T-helper 1 cell treated with Interleukin-12 subunit alpha and Interleukin-12 subunit beta and Interleukin-4 antibody, amounts not matched to agents 30 ng/mL and 1 ng/mL, for 36 hours (primary cell): ENCODE measurements at regions not wholly inside any gene's neighbourhood (a gene's known extent, or its start where the extent isn't known, plus 50 kb on each side); places are given as distances from the start of the nearest gene placed in this dataset.

Experiments used
- intact Hi-C: fragments of 100-400 bp; cut with micrococcal nuclease; formaldehyde crosslinking; loops from one replicate; pipeline ENCODE4 v1.15.1; 2024

DNA sequence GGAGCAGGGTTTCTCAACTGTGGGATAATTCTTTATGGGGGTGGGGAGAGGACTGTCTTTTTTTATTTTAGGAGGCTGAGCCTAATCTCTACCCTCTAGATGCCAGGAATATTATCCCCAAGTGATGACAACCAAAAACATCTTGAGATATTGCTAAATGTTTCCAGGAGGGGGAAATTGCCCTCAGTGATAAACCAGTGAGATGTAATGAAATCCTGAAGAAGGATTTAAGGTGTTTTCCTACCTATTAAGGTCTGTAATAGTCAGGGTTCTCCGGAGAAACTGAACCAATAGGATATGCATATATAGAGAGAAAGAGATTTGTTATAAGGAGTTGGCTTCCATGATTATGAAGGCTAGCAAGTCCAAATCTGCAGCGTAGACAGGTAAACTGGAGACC lies 208.3 kb upstream of the MIR17HG start:
- intact Hi-C loops: loop anchor here (10.0 kb wide), 1 partner anchor 176 kb away; no protein-coding TSS in a partner anchor

- intact Hi-C loops: no loop called here
These were observed 205.9 kb upstream of the MIR17HG start for GRCh38 chr13:91141543-91142061.

GRCh38 chr13:91142572-91142971 lies 204.9 kb upstream of the MIR17HG start:
- intact Hi-C loops: no loop called here

DNA sequence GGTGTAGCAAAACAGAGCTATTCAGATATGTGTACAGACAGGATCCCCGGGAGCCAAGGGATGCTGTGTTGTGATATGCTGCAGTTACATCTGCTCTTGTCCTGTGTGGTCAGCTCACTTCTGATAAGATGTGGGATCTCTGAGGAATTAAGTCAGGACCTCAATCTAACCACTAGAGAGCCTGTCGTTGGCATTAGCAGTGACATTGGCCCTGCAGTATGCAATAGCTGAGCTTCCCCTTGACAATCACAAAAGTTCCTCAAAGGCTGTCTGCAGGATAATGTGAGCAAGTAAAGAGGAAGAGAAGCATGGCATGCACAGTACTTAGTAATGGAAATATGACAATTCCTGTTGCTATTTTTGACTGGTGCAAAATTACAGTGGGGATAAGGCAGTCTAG lies 203.4 kb upstream of the MIR17HG start:
- intact Hi-C loops: loop anchor here (2.0 kb wide), 1 partner anchor 23 kb away; no protein-coding TSS in a partner anchor

DNA sequence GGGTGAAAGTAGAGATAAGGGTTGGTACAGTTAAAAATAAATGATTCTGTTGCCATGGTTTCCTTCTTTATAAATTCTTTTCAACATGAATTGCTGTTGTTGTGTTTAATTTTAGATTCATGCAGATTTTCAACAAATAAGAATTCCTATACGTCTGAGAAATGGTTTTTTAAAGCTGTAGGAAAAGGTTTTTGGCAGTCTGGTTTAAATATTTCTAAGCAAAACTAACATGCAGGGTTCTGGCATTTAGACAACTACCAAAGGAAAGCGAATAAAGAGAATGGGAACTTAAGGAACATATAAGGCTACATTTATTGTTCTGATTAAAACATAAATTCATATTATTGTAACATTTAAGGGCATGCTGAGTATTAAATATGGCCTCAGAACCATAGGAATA lies 203.0 kb upstream of the MIR17HG start:
- intact Hi-C loops: loop anchor here (2.0 kb wide), 1 partner anchor 24 kb away; no protein-coding TSS in a partner anchor

- intact Hi-C loops: loop anchor here (2.0 kb wide), 1 partner anchor 25 kb away; no protein-coding TSS in a partner anchor
These were observed 201.8 kb upstream of the MIR17HG start for GRCh38 chr13:91145571-91146205.

DNA sequence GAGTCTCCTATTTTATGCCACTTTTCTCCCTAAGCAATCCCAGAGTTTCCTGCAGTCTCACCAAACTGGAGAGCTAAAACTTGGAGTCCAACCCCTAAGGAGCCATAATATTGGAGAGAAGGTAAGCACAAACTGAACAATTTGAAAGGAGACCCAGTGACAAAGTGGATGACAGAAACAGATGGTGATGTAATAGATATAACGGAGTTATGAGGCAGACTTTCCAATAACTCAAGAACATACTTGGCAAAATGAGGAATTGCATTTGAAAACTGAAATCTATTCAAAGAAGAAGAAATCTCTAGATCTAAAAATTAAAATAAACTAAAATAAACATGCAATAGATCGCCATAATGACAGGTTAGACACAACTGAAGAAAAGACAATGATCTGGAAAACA lies 200.9 kb upstream of the MIR17HG start:
- intact Hi-C loops: no loop called here

GRCh38 chr13:91148098-91148497 lies 199.4 kb upstream of the MIR17HG start:
- intact Hi-C loops: no loop called here

GRCh38 chr13:91151921-91152320 lies 195.6 kb upstream of the MIR17HG start:
- intact Hi-C loops: no loop called here

DNA sequence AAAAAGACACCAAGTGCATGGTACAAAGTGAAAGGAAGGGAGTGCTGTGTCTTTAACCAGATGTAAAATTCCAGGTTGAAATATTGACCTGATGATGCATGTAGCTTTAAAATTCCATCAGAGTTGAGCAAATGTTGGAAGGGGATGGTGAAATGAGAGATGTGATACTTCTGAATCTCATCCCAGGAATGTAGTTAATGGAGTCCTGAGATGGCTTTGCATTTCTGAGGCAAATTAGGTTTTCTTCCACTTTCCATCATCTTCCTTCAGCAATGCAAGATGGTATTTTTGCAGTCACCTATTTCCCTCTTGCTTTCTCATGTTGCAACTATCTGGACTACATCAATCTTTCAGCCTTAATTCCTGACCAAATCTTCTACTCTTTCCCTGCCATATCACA lies 194.1 kb upstream of the MIR17HG start:
- intact Hi-C loops: no loop called here

DNA sequence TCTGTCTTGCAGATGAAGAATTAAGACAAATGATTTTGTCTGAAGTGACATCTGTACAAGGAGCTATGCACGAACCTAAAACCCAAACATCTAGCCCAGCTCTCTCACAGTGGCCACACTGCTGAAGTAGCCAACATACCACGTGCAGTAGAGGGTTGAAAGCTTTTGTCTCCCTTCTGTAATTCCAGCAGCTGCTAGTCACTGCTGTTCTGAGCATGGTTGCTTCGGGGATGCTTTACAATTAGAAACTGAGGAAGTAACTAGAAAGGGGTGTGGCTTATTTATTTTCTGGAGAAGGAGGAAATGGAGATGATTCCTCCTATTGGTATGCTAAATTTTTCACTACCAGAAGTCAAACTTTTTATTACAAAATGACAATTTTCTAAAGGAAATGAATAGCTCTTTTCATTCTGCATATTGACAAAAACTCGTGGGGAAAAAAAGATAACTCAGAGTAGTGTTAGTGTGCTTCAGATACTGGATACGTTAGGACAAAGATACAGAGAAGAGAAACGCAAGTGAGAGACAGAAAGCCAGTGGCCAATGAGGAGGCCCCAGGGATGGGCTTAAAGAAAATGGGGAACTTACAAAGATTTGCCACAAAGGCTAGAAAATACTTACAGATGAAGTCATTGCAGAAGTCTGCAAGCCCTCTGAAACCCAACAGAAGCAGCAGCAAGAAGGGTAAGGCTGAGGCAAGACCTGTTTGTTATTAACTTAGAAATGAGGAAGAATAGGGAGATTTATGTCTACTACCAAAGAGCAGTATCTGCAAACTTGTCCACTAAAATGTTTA lies 192.7 kb upstream of the MIR17HG start:
- intact Hi-C loops: no loop called here

DNA sequence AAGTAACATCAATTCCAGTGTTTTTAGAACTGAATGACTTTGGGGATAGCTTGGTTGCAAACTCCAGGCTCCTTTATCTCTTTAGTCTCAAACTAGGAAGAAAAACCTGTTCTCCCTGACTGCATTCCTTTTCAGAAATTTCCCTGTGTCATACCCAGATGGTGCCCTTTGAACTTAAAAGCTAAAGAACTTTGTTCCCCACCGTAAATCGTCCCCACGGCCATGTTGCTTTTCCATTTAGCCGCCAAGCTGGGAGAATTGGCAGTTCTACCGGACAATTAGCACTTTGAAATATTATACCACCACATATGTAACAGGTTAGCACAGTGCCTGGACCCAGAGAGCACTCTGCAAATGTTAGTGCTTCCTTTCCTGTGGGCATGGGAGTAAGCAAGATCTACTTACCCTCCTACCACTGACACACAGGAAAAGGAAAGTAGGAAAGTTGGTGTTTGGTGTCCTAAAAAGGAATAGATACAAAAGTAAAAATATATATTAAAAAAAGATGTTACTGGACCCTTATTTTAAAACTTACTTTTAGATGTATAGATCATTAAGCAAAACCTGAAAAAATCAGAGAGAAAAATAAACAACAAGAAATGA lies 191.9 kb upstream of the MIR17HG start:
- intact Hi-C loops: no loop called here

GRCh38 chr13:91157273-91158016 lies 190.0 kb upstream of the MIR17HG start:
- intact Hi-C loops: no loop called here

DNA sequence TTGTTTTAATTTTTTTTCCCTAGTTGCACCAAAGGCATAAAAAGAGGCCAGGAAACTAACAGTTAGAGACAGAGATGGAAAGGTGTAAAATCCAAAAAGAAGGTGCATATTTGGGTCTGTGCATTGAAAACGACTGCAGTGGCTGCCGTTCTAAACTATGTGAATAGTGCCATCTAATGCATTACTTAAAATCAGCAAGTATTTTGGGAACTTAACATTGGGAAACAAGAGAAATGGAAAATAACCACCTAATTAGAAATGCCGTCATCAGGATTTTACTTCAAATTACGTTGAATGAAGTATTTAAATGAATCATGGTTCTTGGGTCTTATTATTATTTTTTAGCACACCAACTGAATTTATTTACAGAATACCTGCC lies 189.5 kb upstream of the MIR17HG start:
- intact Hi-C loops: no loop called here

DNA sequence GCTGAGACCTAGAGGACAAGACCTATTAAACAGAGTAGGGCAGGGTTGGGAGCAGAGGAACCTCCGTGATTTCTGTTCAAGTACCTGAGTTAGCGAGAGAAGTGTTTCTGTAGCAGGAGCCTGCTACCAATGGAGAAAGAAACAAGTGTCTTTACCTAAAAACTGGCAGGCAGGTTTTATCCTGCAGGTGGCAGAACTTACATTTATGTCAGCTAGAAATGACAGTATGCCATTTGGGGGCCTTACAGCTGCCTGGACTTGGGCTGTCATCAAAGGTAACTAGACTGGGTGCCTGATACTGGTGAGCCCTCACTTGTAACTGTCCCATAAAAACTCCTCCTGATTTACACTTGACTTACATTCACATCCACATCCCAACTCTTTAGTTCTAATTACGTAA lies 185.3 kb upstream of the MIR17HG start:
- intact Hi-C loops: no loop called here

DNA sequence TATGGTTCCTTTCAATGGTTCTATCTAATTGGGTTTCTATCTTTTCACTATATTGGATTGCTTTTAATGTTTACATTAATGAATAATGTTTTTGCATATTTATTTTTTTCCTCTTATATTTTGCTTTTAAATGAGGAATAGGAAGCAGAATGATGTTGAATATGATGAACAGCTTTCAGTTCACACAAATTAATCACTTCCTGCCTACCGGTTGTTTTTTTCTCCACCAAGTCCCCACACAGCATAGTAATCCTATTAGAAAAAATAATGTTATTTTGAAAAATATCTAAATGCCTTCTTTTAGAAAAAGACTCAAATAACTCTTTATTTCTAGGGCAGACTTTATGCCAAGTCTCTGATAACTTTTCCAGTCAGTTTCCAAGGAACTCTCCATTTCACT lies 184.9 kb upstream of the MIR17HG start:
- intact Hi-C loops: no loop called here

DNA sequence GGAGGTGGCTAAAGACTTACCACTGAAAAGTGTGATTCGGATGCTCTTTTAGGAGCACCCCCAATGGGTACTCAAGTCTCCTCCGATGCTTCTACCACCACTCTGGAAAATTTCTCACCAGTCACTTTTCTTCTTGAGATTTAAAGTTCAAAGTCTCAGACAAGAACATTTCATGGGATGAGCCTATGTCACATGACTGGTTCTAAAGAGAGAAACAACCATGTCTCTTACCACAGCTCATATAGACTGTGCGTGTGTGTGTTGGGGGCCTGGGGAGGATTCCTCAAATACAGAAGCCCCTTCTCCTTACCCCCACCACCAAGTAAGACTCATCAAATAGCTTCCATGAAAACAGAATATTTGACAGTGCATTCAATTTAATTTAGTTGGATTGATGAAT lies 181.7 kb upstream of the MIR17HG start:
- intact Hi-C loops: no loop called here

- intact Hi-C loops: no loop called here
These were observed 180.6 kb upstream of the MIR17HG start for GRCh38 chr13:91166714-91167511.

- intact Hi-C loops: no loop called here
These were observed 179.6 kb upstream of the MIR17HG start for GRCh38 chr13:91167706-91168385.

GRCh38 chr13:91168386-91168711 lies 179.1 kb upstream of the MIR17HG start:
- intact Hi-C loops: no loop called here
